ENCODE measurements at regions not wholly inside any gene's neighbourhood (a gene's known extent, or its start where the extent isn't known, plus 50 kb on each side); places are given as distances from the start of the nearest gene placed in this dataset.

DNA sequence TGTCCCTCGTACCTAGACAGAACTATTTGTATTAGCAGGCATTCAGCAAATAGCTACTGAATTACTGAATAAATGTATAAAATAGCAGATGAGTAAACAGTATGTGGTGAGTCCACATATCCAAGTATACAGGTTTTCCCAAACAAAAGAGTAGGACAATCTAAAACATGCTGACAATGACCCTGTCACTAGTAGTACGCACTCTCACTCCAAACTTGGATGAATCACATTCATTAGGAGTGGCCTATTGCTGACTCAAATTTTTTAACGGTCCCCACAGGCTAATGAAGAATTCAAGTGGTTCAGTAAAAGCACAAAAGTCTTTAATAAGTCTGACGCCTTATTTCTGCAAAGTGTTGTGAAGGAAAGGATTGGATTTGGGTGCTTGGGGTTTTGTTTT is 449.3 kb upstream of the THBS1 start:
- Mint-ChIP-seq H3K4me3 (no peak overlapping the region), H3K9me3 (no peaks in the 10 kb centered on the region), H3K4me1 (ENCODE audit: low read depth) (no peaks in the 10 kb centered on the region), H3K36me3 (ENCODE audit: insufficient read depth) (no peaks in the 10 kb centered on the region), H3K27me3 (ENCODE audit: low read depth) (peaks cover 2% of the 10 kb centered on the region)
- DNase-seq (no peak), ATAC-seq (no peak)

DNA sequence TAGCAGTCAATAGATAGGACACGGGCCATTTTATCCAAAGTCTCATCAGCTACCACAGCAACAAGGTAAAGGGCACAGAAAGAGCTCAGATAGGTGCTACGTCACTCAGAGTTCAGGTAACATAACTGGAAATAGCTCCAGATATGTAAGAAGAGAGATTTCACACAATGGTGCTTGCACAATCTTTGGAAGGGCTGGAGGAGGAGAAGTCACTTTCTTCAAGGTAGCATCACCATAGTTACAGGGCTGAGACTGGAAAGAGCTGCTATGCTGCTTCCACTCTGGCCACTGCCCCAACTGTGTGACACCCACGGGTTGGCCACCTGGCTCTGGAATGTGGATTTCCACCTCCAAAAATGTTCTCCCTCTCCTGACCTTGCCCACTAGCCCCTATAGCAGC is 448.8 kb upstream of the THBS1 start:
- ATAC-seq (no peak), DNase-seq (no peak)
- Mint-ChIP-seq H3K4me3 (no peak overlapping the region), H3K4me1 (ENCODE audit: low read depth) (no peaks in the 10 kb centered on the region), H3K9me3 (no peaks in the 10 kb centered on the region), H3K27me3 (ENCODE audit: low read depth) (peaks cover 2% of the 10 kb centered on the region), H3K36me3 (ENCODE audit: insufficient read depth) (no peaks in the 10 kb centered on the region)

DNA sequence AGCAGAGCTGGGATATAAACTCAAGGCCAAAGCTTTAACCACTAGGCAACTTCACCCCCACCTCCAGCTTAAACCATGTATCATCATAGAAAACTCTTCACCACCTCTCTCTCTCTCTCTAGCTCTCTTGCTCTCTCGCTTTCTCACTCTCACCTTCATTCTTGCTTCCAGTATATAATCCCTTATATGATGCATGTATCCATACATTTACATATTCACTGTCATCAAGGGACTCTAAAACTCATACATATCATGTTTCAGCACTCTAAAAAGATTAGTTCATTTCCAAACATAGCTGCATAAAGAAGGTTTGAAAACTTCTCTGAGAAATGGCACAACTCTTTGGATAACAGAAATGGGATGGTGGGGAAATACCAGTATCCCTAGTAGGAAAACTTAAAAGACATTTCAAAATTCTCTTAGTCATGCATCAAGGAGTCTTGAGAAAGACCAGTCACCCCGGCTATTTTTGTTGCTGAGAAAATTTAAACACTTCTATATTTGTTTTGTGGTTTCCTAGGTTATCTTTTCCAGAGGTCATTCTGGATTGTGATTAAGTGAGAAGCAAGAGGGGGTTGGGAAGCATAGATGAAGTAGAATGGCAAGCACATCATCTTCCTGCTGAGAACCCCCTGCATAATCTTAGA is 447.8 kb upstream of the THBS1 start:
- H3K9me3 Mint-ChIP-seq, result no peaks in the 10 kb centered on the region
- peaks cover 4% of the 10 kb centered on the region for H3K27me3 Mint-ChIP-seq (ENCODE audit: low read depth)
- H3K4me3 Mint-ChIP-seq, result no peak overlapping the region
- H3K4me1 Mint-ChIP-seq (ENCODE audit: low read depth), result no peaks in the 10 kb centered on the region
- H3K36me3 Mint-ChIP-seq (ENCODE audit: insufficient read depth), result no peaks in the 10 kb centered on the region
- DNase-seq, result no peak
- ATAC-seq, result no peak

DNA sequence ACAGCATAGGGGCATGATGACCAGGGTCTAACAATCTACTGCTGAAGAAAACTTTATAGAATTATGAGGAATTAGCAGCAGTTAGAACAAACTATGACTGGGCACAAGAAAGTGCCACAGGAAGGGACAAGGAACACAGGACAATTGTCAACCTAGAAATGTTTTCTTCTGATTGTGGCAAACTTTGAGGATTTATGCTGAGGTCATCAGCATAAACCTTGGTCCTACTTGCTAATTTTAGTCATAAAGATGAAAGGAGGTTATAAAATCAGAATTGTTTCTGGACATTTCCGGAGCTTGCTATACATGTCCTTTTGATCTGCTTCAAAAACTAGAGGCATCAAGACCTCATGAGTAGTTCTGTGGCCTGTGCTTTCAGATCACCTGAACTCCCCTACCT is 446.6 kb upstream of the THBS1 start:
- ATAC-seq (no peak), DNase-seq (no peak)
- no peak overlapping the region for H3K4me3 Mint-ChIP-seq
- H3K27me3 Mint-ChIP-seq (ENCODE audit: low read depth), result peaks cover 9% of the 10 kb centered on the region
- H3K9me3 Mint-ChIP-seq, result no peaks in the 10 kb centered on the region
- no peaks in the 10 kb centered on the region for H3K4me1 Mint-ChIP-seq (ENCODE audit: low read depth)
- H3K36me3 Mint-ChIP-seq (ENCODE audit: insufficient read depth), result no peaks in the 10 kb centered on the region

DNA sequence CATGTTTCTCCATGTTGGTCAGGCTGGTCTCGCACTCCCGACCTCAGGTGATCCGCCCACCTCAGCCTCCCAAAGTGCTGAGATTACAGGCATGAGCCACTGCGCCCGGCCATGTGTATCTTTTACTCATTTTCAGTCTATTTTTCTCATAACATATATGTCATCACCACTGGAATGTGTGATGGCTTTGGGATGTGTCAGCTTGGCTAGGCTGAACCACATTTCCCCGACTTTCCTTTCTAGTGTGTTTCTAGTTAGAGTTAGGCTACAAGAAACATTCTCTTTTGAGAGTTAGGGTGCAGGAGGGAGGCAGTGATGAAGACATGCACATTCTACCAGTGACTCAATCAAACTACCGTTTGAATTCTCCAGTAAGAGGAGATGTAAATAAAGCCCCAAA is 444.9 kb upstream of the THBS1 start:
- no peaks in the 10 kb centered on the region for H3K4me1 Mint-ChIP-seq (ENCODE audit: low read depth)
- H3K27me3 Mint-ChIP-seq (ENCODE audit: low read depth), result peaks cover 9% of the 10 kb centered on the region
- ATAC-seq (no peak), DNase-seq (no peak)
- no peaks in the 10 kb centered on the region for H3K9me3 Mint-ChIP-seq
- H3K4me3 Mint-ChIP-seq, result no peak overlapping the region
- H3K36me3 Mint-ChIP-seq (ENCODE audit: insufficient read depth), result no peaks in the 10 kb centered on the region

DNA sequence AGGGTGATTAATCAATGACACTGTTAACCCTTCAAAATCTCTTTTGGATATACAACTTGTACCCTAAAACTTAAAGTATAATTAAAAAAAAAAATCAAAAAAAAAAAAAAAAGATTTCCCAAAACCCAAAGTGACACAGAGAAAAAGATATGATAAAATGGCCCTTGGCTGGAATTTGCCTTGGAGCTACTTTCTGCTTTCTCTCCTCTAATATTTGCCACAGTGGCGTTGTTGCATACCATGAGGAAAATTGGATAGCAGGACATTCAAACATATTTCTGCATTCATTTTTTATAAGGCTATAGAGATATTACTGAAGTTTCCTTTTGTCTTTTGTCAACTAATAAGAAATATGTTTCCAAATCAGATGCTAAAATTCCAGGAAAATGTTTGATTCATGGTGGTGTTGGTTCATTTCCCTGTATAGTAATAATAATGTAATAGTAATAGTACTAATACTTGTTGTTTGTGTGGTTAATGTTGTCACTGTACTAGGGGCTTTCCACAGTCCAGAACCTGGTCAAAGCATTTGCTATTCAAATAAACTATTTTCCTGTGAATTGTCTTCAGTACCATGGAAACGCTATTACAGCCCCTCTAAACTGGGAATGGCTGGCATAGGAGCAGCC is 441.3 kb upstream of the THBS1 start:
- Mint-ChIP-seq H3K4me3 (no peak overlapping the region), H3K36me3 (ENCODE audit: insufficient read depth) (no peaks in the 10 kb centered on the region), H3K27me3 (ENCODE audit: low read depth) (peaks cover 9% of the 10 kb centered on the region), H3K4me1 (ENCODE audit: low read depth) (peaks cover 2% of the 10 kb centered on the region), H3K9me3 (no peaks in the 10 kb centered on the region)
- DNase-seq (no peak), ATAC-seq (no peak)

DNA sequence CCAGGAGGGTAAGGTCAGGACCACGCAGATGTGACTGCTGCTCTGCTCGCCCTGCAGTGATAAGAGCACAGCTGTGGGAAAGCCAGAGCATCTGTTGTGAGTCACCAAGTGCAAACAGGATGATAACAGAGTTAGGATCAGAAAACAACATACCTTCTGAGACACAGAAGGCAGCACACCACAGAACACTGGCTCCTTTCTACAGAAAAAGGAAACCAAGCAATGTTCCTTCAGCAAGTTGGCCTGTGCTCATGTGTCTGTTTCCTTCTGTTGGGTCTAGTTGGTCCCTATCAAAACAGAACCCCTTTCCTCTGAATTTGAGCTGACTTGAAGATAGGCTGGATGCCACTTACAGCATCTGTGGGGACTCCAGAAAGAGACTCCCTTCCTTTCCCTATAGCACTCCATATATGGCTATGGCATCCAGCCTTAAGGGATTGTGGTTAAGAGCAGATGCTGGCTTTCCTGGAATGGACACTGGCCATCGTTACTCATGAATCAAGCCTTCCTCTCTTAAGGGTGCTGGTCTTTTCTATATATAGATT is 440.7 kb upstream of the THBS1 start:
- DNase-seq, result no peak
- H3K27me3 Mint-ChIP-seq (ENCODE audit: low read depth), result peaks cover 9% of the 10 kb centered on the region
- H3K4me1 Mint-ChIP-seq (ENCODE audit: low read depth), result peaks cover 2% of the 10 kb centered on the region
- H3K36me3 Mint-ChIP-seq (ENCODE audit: insufficient read depth), result no peaks in the 10 kb centered on the region
- no peaks in the 10 kb centered on the region for H3K9me3 Mint-ChIP-seq
- peak; percentile 62 to 70 for ATAC-seq
- H3K4me3 Mint-ChIP-seq, result no peak overlapping the region

DNA sequence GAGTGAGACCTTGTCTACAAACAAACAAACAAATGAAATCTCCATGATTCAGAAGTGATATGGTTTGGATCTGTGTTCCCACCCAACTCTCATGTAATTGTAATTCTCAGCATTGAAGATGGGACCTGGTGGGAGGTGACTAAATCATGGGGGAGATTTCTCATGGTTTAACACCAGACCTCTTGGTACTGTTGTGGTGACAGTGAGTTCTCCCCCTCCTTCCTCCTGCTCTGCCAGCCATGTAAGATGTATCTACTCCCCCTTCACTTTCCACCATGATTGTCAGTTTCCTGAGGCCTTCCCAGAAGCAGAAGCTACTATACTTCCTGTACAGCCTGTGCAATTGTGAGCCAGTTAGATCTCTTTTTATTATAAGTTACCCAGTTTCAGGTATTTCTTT is 438.4 kb upstream of the THBS1 start:
- ATAC-seq (peak in 1 of 2 donors; percentile 46), DNase-seq (no peak)
- H3K4me1 Mint-ChIP-seq (ENCODE audit: low read depth), result peaks cover 2% of the 10 kb centered on the region
- no peaks in the 10 kb centered on the region for H3K9me3 Mint-ChIP-seq
- H3K36me3 Mint-ChIP-seq (ENCODE audit: insufficient read depth), result no peaks in the 10 kb centered on the region
- peaks cover 6% of the 10 kb centered on the region for H3K27me3 Mint-ChIP-seq (ENCODE audit: low read depth)
- H3K4me3 Mint-ChIP-seq, result no peak overlapping the region

DNA sequence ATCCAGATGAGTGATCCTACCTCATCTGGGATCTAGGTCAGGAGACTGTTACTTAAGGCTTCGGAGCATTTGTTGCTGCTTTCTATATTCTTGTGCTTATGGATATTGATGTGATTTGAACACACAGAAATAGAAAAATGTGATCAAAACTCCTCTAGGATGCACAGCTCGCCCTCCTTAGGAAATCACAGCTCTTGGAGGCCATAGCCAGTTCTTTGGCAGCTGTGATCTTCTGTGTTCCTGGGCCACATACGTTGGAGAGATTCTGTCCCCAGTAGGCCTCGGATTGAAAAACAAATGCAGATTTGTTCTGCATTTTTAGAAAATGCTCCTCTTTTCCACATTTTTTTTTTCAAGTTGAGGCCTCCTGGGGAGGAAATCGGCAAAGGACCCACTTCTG is 437.4 kb upstream of the THBS1 start:
- H3K36me3 Mint-ChIP-seq (ENCODE audit: insufficient read depth), result no peaks in the 10 kb centered on the region
- DNase-seq (no peak), ATAC-seq (no peak)
- no peak overlapping the region for H3K4me3 Mint-ChIP-seq
- no peaks in the 10 kb centered on the region for H3K9me3 Mint-ChIP-seq
- peaks cover 2% of the 10 kb centered on the region for H3K4me1 Mint-ChIP-seq (ENCODE audit: low read depth)
- peaks cover 7% of the 10 kb centered on the region for H3K27me3 Mint-ChIP-seq (ENCODE audit: low read depth)

DNA sequence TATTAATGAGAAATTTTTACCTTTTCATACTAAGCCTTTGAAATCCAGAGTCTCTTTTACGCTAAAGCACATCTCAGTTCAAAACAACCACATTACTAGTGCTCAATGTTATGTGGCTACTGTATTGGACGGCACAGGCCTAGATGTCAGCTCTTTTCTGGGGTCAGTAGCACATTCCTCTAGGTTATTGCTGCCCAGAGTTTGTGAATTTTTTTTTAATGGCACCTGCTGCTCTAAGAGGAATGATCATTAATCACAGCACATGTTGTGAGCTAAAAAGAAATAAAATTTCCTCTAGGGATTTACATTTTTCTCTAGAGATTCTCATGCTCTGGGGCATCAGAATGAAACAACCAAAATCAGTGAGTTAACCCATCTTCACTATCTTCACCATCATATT is 436.8 kb upstream of the THBS1 start:
- no peak overlapping the region for H3K4me3 Mint-ChIP-seq

DNA sequence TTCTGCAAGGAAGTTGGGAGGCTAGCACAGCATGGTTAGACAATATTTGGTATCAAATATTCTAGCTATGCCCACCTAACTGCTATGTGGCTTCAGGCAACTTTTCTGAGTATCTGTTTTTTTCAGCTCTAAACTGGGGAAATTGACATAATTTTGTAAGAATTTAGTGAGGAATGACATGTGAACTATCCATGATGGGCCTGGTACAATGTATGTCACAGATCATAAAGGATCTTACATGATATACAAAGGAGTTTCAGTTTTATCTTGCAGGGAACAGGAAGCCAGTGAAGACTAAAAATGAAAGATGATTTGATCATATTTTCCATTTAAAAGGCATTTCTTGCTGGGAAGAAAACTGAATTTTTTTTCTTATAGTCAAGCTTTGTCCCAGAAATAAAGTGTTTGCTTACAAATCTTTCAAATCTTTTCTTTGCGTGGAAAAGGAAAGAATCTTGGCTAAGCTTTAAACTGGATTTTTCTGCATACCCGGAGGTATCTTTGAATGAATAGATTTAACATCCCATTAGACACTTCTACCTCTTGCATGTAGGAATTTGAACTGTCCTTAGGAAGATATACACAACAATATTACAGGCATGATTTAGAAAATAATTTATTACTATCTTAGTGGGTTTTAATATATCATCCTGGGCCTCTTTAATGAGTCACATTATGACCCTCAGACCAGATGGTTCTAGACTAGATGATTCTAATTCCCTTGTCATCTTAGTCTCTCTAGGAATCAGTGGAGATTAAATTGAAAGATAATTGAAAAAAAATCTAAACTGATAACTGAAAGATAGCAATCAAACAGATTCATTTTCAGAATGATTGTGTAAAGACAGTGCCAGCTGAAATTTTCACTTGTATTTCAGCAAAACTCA is 436.0 kb upstream of the THBS1 start:
- ATAC-seq (no peak), DNase-seq (no peak)
- no peaks in the 10 kb centered on the region for H3K9me3 Mint-ChIP-seq
- peaks cover 8% of the 10 kb centered on the region for H3K27me3 Mint-ChIP-seq (ENCODE audit: low read depth)
- no peaks in the 10 kb centered on the region for H3K36me3 Mint-ChIP-seq (ENCODE audit: insufficient read depth)
- peaks cover 2% of the 10 kb centered on the region for H3K4me1 Mint-ChIP-seq (ENCODE audit: low read depth)
- H3K4me3 Mint-ChIP-seq, result no peak overlapping the region

More for the DNA sequence above, 436.8 kb upstream of the THBS1 start:
- no peaks in the 10 kb centered on the region for H3K9me3 Mint-ChIP-seq
- DNase-seq (no peak), ATAC-seq (no peak)
- peaks cover 7% of the 10 kb centered on the region for H3K27me3 Mint-ChIP-seq (ENCODE audit: low read depth)
- no peaks in the 10 kb centered on the region for H3K36me3 Mint-ChIP-seq (ENCODE audit: insufficient read depth)
- H3K4me1 Mint-ChIP-seq (ENCODE audit: low read depth), result peaks cover 2% of the 10 kb centered on the region

DNA sequence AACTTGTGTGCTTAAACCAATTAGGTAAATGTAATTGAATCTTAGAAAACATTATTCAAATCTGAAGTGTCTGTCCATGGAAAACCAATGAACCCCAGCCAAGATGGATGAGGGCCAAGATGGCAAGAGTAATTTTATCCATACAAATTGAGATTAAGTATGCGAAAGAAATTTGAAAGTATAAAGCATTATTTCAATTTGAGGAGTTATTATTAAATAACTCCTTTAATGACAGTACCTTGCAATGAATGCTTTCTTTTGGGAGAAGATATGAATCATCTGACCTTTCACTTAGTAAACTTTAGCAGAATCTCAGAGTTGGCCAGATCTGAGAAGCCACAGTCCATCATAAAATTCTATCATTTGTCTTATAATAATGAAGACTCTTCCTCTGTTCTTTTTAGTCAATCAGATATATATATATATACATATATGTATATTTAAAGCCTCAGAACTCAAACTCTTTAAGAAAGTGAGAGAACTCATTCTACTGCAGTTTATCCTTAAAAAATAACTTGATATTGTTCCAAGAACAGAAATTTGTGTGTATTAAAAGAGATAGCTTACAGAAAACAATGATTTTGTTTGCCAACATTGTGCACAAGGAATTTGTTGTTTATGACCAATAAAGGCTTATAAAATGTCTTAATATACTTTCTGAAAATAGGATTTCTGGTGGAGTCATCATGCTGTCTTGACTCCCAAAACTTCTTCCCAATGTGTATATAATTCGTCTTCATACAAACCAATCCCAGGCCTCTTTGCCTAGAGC is 434.8 kb upstream of the THBS1 start:
- Mint-ChIP-seq H3K4me3 (no peak overlapping the region), H3K27me3 (ENCODE audit: low read depth) (peaks cover 8% of the 10 kb centered on the region), H3K36me3 (ENCODE audit: insufficient read depth) (no peaks in the 10 kb centered on the region), H3K9me3 (no peaks in the 10 kb centered on the region), H3K4me1 (ENCODE audit: low read depth) (peaks cover 2% of the 10 kb centered on the region)
- ATAC-seq (no peak), DNase-seq (no peak)

DNA sequence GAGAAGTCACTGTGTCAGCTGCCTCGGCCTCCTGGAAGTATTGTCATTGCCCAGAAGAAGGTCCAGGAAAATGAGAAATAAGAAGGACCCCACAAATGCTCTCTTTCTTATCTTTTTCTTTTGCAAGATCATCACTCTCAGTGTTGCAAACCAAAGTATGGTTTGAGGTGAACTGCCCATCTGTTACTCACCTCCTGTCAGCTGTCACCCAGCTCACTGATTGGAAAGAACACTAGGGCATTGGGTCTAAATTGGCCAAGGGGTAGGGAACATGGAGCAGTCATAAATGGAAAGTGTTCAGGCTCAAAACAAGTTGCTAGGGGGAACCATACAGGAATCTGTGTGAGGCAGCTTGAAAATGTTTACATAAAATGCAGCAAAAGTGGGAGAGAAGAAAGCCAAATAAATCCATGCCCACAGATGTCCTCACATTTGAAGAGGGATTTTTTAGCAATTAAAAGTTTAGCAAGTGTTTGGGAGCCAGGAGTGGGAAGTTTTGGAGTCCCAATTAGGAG is 431.2 kb upstream of the THBS1 start:
- ATAC-seq, result no peak
- Mint-ChIP-seq H3K4me1 (ENCODE audit: low read depth) (no peaks in the 10 kb centered on the region), H3K36me3 (ENCODE audit: insufficient read depth) (no peaks in the 10 kb centered on the region)

DNA sequence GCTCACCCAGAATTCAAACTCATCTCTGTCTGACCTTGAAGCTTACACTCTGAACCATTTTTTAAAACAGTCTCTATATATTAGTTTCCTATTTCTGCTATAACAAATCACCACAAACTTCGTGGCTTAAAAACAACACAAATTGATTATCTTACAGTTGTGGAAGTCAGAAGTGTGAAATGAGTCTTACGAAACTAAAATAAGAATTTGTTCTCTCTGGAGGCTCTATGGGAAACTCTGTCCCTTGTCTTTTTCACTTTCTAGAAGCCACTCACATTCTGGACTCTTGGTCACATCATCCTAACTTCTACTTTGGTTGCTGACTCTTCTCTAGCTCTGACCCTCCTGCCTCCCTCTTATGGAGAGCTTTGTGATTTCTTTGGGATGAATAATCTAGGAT is 429.3 kb upstream of the THBS1 start:
- Mint-ChIP-seq H3K4me1 (ENCODE audit: low read depth) (no peaks in the 10 kb centered on the region), H3K4me3 (no peak overlapping the region), H3K36me3 (ENCODE audit: insufficient read depth) (no peaks in the 10 kb centered on the region), H3K27me3 (ENCODE audit: low read depth) (peaks cover 12% of the 10 kb centered on the region), H3K9me3 (no peaks in the 10 kb centered on the region)
- ATAC-seq, result no peak
- no peak for DNase-seq

More for the DNA sequence above, 431.2 kb upstream of the THBS1 start:
- no peak overlapping the region for H3K4me3 Mint-ChIP-seq
- no peak for DNase-seq
- peaks cover 12% of the 10 kb centered on the region for H3K27me3 Mint-ChIP-seq (ENCODE audit: low read depth)
- H3K9me3 Mint-ChIP-seq, result no peaks in the 10 kb centered on the region
